Colon (tissue), 2 donors: ENCODE measurements at regions not wholly inside any gene's neighbourhood (a gene's known extent, or its start where the extent isn't known, plus 50 kb on each side); places are given as distances from the start of the nearest gene placed in this dataset.
"Not testable (repeated sequence)": the region's sequence is repeated elsewhere in the genome, so short reads cannot be mapped to it uniquely, and the experiment has no call there.

Source experiments
- FAIRE-seq: peaks from 2 replicates; lab custom pipeline; 2012; peaks lifted over from hg19 to GRCh38; lab: Jason Lieb, UNC
- donor health status: control.
- donor health status: control.

- FAIRE-seq, result no peak
These were observed 113.4 kb upstream of the DYRK2 start for GRCh38 chr12:67535176-67535575.

GRCh38 chr12:67535971-67536370 is 112.6 kb upstream of the DYRK2 start:
- no peak for FAIRE-seq

GRCh38 chr12:67539329-67539728 is 109.2 kb upstream of the DYRK2 start:
- FAIRE-seq, result no peak

- no peak for FAIRE-seq
These were observed 108.6 kb upstream of the DYRK2 start for GRCh38 chr12:67539946-67540345.

GRCh38 chr12:67540920-67541624 is 107.5 kb upstream of the DYRK2 start:
- FAIRE-seq, result no peak

- FAIRE-seq, result no peak
These were observed 106.9 kb upstream of the DYRK2 start for GRCh38 chr12:67541625-67541991.

- no peak for FAIRE-seq
These were observed 105.3 kb upstream of the DYRK2 start for GRCh38 chr12:67543021-67543770.

- FAIRE-seq, result no peak
These were observed 103.2 kb upstream of the DYRK2 start for GRCh38 chr12:67545298-67545697.

- FAIRE-seq, result no peak
These were observed 101.8 kb upstream of the DYRK2 start for GRCh38 chr12:67546746-67547145.

GRCh38 chr12:67555075-67555717 is 93.3 kb upstream of the DYRK2 start:
- not testable (repeated sequence) for FAIRE-seq

GRCh38 chr12:67558775-67559174 is 89.8 kb upstream of the DYRK2 start:
- FAIRE-seq, result no peak

GRCh38 chr12:67559751-67560150 is 88.8 kb upstream of the DYRK2 start:
- no peak for FAIRE-seq

GRCh38 chr12:67562513-67563287 is 85.8 kb upstream of the DYRK2 start:
- peak; percentile 21 for FAIRE-seq

GRCh38 chr12:67568055-67568454 is 80.5 kb upstream of the DYRK2 start:
- FAIRE-seq, result no peak

- FAIRE-seq, result no peak
These were observed 76.1 kb upstream of the DYRK2 start for GRCh38 chr12:67572492-67572891.

- FAIRE-seq, result no peak
These were observed 75.0 kb upstream of the DYRK2 start for GRCh38 chr12:67573566-67573965.

- no peak for FAIRE-seq
These were observed 69.4 kb upstream of the DYRK2 start for GRCh38 chr12:67578976-67579661.

- FAIRE-seq, result no peak
These were observed 68.9 kb upstream of the DYRK2 start for GRCh38 chr12:67579662-67580003.

GRCh38 chr12:67582238-67582834 is 66.2 kb upstream of the DYRK2 start:
- FAIRE-seq, result no peak

- no peak for FAIRE-seq
These were observed 65.7 kb upstream of the DYRK2 start for GRCh38 chr12:67582844-67583243.

GRCh38 chr12:67586951-67587350 is 61.6 kb upstream of the DYRK2 start:
- FAIRE-seq, result no peak

- no peak for FAIRE-seq
These were observed 59.5 kb upstream of the DYRK2 start for GRCh38 chr12:67589078-67589477.
